ENCODE measurements at regions not wholly inside any gene's neighbourhood (a gene's known extent, or its start where the extent isn't known, plus 50 kb on each side); places are given as distances from the start of the nearest gene placed in this dataset.
"Not testable (repeated sequence)": the region's sequence is repeated elsewhere in the genome, so short reads cannot be mapped to it uniquely, and the experiment has no call there.

- no peak for DNase-seq
Measured at GRCh38 chr5:23994581-23995370, 487.4 kb downstream of the PRDM9 start.

- no peak for DNase-seq
Measured at GRCh38 chr5:23996525-23996924, 489.1 kb downstream of the PRDM9 start.

GRCh38 chr5:24005384-24005783 is 498.0 kb downstream of the PRDM9 start:
- no peak for DNase-seq

- not testable (repeated sequence) for DNase-seq
Measured at GRCh38 chr5:24017710-24018109, 510.3 kb downstream of the PRDM9 start.

DNA sequence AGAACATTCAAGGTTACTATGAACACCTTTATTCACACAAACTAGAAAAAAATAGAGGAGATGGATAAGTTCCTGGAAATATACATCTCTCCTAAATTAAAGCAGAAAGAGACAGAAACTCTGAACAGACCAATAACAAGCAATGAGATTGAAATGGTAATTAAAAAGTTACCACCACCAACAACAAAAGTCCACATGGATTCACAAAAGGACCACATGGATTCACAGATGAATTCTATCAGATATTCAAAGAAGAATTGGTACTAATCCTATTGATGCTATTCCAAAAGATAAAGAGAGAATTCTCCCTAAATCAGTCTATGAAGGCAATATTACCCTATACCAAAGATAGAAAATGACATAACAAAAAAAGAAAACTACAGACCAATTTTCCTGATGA is 518.9 kb downstream of the PRDM9 start:
- no peak for DNase-seq

DNA sequence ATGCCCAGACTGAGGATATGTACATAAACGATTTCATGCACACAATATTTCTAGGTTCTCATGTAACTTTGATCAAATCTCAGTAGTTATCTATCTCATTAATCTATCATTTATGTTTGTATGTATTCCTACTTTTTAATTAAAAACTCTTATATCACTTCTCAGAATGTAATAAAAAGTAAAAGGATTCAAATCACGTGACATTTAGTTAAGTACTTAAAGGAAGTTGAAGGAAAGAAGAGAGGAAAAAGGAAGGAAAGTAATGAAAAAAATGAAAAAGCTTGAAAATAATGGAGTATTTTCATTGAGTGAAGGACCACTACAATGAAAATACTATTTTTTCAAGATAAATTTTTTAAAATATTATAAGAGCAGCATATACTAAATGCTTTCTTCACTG is 535.3 kb downstream of the PRDM9 start:
- no peak for DNase-seq

DNA sequence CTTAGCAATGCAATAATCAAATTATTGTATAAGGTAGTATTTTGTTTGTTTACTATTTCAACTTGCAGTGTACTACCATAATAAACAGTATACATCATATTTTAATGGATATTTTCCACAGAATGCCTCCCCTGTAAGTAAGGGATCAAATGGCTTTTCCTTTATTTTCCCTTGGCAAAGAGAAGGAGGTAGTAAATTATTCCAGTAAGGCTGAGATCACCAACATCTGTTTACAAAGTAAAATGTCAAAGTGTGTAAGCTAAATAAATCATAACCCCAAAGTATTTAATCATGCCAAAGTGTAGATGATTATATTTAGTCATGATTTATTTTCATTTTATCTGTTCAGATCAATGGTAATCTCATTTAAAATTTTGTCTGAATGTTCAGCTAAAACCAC is 537.6 kb downstream of the PRDM9 start:
- DNase-seq: no peak

DNA sequence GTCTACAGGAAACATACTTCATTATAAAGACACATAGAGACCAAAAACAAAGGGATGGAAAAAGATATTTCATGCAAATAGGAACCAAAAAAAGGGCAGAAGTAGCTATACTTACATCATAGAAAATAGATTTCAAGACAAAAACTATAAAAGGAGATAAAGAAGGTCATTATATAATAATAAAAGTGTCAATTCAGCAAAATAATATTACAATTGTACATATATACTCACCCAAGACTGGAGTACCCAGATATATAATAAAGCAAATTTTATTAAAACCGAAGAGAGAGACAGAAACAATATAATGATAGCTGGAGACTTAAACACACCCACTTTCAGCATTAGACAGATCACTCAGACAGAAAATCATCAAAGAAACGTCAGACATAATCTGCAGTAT is 546.3 kb downstream of the PRDM9 start:
- DNase-seq: no peak

- DNase-seq: no peak
Measured at GRCh38 chr5:24059006-24059405, 551.6 kb downstream of the PRDM9 start.

GRCh38 chr5:24059716-24060115 is 552.3 kb downstream of the PRDM9 start:
- no peak for DNase-seq

- no peak for DNase-seq
Measured at GRCh38 chr5:24065779-24066178, 558.4 kb downstream of the PRDM9 start.

- no peak for DNase-seq
Measured at GRCh38 chr5:24067208-24067607, 559.8 kb downstream of the PRDM9 start.

GRCh38 chr5:24068524-24068923 is 561.1 kb downstream of the PRDM9 start:
- DNase-seq: no peak

DNA sequence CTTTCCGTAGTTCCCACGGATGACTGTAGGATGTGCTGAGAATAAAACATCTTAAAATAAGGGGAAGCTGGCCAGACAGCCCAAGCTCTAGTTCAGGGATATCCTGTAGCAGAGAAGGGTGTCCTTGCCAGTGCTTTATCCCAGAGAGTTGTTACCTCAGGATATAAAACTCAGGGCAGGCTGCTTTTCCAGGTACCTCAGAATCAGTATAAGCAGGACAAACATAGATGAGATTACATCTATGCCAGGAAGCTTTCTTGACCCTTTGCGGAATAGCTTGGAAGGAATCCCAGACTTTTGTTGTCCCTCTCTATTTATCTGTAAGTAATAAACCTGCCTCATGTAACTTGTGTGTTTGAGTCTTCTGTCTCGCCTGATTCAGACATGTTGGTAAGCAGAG is 565.7 kb downstream of the PRDM9 start:
- DNase-seq: no peak

DNA sequence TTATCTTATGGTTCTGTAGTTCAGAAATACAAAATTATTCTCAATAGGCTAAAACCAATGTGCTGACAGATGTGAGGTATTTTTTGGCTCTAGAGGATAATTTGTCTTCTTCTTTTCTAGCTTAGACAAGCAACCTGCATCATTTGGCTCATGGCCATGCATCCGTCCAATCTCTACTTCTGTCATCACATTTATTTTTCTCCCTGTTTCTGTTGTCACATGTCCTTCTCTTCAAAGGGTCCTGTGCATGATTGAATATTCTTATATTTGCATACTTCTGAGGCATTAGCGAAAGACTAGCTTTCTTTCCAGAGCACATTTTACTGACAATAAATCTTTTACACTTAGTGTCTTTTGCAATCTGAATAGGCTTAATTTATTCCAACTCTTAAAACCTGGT is 564.7 kb downstream of the CDH10 start:
- no peak for DNase-seq

DNA sequence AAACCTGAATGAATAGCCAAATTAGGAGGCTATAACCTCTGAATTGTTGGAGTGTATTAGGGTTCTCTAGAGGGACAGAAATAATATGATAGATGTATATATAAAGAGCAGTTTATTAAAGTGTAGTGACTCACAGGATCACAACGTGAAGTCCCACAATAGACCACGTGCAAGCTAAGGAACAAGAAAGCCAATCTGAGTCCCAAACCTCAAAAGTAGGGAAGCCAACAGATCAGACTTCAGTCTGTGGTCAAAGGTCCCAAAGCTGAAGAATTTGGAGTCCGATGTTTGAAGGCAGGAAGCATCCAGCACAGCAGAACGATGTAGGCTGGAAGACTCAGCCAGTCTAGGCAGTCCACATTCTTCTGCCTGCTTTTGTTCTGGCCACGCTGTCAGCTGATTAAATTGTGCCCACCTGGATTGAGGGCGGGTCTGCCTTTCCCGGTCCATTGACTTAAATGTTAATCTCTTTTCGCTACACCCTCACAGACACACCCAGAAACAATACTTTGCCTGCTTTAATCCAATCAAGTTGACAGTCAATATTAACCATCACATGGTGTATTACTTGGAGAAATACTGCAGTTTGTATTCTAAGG is 550.6 kb downstream of the CDH10 start:
- DNase-seq: no peak

DNA sequence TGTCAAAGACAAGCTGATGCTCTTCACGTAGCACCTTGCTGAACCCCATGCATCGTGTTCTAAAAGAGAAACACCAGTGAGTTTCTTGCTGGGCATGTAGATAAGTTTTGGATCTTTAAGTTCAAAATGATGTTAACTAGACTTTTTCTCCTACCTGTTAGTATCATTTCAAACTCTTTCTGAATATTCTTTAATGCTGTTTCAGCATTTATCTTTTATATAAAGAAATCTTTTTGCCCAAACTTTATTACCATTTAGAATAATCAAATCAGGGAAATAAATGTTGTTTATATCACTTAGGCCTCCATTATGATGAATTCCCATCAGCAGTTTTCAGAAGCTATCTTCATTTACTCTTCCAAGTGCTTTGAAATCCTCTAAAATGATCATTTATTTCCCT is 542.8 kb downstream of the CDH10 start:
- no peak for DNase-seq

GRCh38 chr5:24103451-24104023 is 541.2 kb downstream of the CDH10 start:
- DNase-seq: no peak

GRCh38 chr5:24110004-24110615 is 534.7 kb downstream of the CDH10 start:
- no peak for DNase-seq

DNA sequence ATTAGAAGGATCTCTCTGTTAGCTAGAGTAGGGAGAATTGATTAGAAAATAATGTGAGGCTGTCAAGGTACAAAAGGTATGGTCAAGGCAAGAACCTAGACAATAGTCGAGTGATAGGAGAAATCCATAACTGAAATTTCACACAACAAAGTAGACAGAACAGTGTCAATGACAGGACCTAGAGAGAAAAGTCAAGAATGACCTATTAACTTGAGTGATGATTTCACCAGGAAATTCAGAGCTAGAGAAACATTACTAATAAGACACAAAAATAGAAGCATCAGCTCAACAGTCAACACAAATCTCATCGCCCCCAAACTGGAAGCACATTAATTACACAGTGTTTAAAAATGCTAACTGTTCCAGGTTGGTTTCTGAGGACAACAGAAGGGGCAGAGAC is 532.4 kb downstream of the CDH10 start:
- DNase-seq: no peak

GRCh38 chr5:24118351-24118750 is 526.4 kb downstream of the CDH10 start:
- no peak for DNase-seq

- DNase-seq: no peak
Measured at GRCh38 chr5:24135536-24135935, 509.2 kb downstream of the CDH10 start.

- no peak for DNase-seq
Measured at GRCh38 chr5:24141046-24141445, 503.7 kb downstream of the CDH10 start.

DNA sequence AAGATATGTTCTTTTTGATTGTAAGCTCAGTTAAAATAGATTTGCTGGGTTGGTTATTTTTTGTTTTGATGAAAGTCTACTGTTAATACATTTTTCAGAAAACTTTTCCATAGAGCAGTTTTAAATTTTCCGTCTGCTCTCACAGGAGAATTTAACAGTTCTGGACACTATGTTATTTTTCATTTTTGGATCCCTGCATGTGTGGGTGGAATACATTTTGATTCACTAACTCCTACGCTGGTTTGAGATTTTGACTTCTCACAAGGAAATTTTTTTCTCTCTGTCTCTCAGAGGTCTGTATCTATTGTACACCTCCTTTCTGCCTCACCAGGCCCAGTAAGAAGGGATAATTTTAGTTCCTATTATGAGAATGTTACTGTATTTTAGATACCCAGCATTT is 502.4 kb downstream of the CDH10 start:
- no peak for DNase-seq

Data from activated gamma-delta T cell (primary cell).